ENCODE measurements at regions not wholly inside any gene's neighbourhood (a gene's known extent, or its start where the extent isn't known, plus 50 kb on each side); places are given as distances from the start of the nearest gene placed in this dataset.

DNA sequence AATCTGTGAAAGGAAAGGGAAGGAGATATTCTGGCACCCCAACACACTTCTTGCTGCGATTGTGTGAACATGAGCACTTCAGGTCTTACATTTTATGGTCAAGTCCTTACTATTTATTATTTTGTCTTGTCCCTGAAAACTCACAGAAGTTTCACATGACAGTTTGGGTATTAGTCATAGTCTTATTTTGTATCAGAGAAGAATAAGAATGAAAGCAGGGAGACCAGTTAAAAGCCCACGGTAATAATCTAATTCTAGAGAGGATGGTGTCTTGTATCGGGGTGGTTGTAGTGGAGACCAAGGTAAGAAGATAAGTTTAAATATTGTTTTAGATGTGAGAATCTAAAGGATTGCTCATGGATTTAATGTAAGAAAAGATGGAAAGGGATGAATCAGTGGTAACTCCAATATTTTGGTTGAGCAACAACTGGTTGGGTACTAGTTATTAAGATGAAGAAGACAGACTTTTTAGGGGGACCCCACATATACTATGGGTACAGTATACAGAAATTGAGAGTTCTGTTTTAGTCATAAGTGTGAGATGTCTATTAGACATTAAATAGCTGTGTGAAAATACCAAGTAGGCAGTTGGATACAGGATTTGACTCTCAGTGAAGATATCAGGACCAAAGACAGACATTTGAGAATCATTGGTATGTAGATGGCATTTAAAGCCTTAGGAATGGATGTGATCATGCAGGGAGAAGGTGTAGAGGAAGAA is 227.6 kb downstream of the MFSD1 start:
- Histone ChIP-seq H3K36me3 (no peaks in the 10 kb centered on the region), H3K27ac (no peak overlapping the region), H3K4me3 (no peak overlapping the region), H3K27me3 (no peaks in the 10 kb centered on the region), H3K9me3 (no peaks in the 10 kb centered on the region), H3K4me1 (no peaks in the 10 kb centered on the region)
- TF ChIP-seq, protein P1, sequence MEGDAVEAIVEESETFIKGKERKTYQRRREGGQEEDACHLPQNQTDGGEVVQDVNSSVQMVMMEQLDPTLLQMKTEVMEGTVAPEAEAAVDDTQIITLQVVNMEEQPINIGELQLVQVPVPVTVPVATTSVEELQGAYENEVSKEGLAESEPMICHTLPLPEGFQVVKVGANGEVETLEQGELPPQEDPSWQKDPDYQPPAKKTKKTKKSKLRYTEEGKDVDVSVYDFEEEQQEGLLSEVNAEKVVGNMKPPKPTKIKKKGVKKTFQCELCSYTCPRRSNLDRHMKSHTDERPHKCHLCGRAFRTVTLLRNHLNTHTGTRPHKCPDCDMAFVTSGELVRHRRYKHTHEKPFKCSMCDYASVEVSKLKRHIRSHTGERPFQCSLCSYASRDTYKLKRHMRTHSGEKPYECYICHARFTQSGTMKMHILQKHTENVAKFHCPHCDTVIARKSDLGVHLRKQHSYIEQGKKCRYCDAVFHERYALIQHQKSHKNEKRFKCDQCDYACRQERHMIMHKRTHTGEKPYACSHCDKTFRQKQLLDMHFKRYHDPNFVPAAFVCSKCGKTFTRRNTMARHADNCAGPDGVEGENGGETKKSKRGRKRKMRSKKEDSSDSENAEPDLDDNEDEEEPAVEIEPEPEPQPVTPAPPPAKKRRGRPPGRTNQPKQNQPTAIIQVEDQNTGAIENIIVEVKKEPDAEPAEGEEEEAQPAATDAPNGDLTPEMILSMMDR (IDR thresholded peaks at IDR 0.05): no peak
- intact Hi-C loops (cut with DNase I): no loop called here
- no peak for DNase-seq (ENCODE audit: low spot score in 2 of 2)

DNA sequence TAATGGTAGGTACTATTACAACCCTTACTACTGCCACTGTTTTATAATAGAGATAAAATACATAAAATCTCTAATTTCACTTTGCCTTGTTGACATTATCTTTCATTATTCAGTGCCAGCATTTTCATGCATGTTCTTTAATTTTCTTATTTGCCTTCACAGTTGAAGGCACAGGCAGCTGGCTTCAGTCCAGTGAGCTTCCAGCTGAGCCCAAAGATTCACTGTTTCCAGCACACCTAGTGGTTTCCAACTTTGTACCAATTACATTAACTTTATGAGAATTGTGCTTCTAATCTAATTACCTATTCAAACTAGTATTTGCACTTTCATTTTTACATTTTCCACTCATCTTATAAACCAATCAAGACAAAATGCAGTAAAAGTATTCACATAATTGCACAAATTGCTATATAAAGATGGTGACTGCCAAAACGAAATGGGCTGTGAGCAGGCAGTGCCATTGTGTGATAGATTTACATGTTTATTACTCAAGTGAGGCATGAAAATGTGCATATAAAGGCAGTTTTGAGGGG is 228.3 kb downstream of the MFSD1 start:
- no peaks in the 10 kb centered on the region for H3K9me3 ChIP-seq
- H3K4me1 ChIP-seq: no peaks in the 10 kb centered on the region
- no peak overlapping the region for H3K27ac ChIP-seq
- H3K4me3 ChIP-seq: no peak overlapping the region
- DNase-seq (ENCODE audit: low spot score in 2 of 2): no peak
- no peaks in the 10 kb centered on the region for H3K36me3 ChIP-seq
- TF ChIP-seq, protein P1 (IDR thresholded peaks at IDR 0.05): no peak
- intact Hi-C loops (cut with DNase I): no loop called here
- no peaks in the 10 kb centered on the region for H3K27me3 ChIP-seq

DNA sequence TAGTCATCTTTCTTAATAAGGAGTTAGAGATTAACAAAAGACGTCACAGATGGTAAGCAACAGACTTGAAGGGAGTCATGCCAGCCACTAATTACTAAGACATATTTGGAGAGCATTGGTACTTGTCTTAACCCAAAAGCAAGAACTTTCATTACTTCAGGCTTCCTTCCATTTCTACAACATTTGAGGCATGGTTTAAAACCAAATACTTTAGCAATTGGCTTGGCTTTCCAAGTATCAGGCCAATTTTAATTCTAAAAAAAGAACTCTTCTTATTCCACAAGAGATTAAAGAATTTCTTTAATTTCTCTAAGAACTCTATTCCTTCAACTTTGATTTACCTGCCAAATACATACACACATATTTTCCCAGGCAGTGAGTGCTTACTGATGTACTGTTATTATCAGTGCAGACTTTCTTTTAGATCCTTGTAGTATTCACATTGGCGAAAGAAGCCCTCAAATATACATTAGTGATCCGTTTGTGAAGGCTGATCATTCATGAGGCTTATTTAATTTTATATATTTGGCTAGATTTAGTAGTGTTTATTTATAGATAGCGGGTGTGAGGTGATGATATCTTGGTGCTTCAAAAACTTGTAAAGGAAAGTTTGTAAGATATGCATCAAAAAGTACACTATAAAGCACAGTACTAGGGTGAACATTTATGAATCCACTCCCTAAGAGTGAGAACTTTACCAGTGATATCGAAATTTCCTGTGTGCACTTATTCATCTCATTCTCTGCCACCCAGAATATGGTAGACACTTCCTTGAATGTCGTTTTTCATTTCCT is 229.2 kb downstream of the MFSD1 start:
- Histone ChIP-seq H3K36me3 (no peaks in the 10 kb centered on the region), H3K4me3 (no peak overlapping the region), H3K4me1 (no peaks in the 10 kb centered on the region), H3K27me3 (no peaks in the 10 kb centered on the region), H3K27ac (no peak overlapping the region), H3K9me3 (no peaks in the 10 kb centered on the region)
- intact Hi-C loops (cut with DNase I): no loop called here
- TF ChIP-seq, protein P1 (IDR thresholded peaks at IDR 0.05): no peak
- DNase-seq (ENCODE audit: low spot score in 2 of 2): no peak

DNA sequence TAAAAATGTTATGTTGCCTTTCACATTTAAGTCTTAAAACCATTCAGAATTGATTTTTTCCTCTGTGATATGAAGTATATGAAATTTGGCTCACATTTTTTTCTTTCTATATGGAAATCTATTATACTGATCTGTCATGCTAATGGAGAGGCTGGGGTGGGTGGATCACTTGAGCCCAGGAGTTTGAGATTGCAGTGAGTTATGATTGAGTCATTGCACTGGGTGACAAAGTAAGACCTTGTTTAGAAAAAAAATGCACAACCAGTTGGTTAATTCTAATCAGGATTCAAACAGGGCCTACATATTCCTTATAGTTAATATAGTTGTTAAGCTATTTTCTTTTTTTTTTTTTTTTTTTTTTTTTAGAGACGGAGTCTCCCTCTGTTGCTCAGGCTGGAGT is 230.5 kb downstream of the MFSD1 start:
- H3K4me3 ChIP-seq: no peak overlapping the region
- no peak overlapping the region for H3K27ac ChIP-seq
- H3K27me3 ChIP-seq: no peaks in the 10 kb centered on the region
- no peak for DNase-seq (ENCODE audit: low spot score in 2 of 2)
- H3K9me3 ChIP-seq: no peaks in the 10 kb centered on the region
- no peaks in the 10 kb centered on the region for H3K36me3 ChIP-seq
- intact Hi-C loops (cut with DNase I): no loop called here
- no peaks in the 10 kb centered on the region for H3K4me1 ChIP-seq
- TF ChIP-seq, protein P1 (IDR thresholded peaks at IDR 0.05): no peak

DNA sequence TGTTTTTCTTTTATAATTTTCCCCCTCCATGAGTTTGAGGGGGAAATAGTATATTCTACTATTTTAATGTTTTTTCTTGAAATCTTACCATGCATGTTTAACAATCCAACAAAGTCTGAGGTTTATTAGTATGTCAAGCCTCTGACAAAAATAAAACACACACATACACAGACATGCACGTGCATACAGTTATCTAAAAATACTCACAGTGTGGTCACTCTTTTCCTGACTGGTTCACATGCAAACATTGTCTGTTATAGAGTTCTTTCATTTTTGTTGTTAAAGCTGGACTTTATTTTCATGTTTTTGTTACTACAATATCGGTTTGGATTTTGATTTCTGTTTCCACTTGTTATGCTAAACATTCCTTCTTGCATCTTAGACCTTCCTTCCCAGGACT is 236.6 kb downstream of the MFSD1 start:
- intact Hi-C loops (cut with DNase I): no loop called here
- no peak overlapping the region for H3K4me3 ChIP-seq
- H3K36me3 ChIP-seq: no peaks in the 10 kb centered on the region
- H3K27ac ChIP-seq: no peak overlapping the region
- TF ChIP-seq, protein P1 (IDR thresholded peaks at IDR 0.05): no peak
- H3K4me1 ChIP-seq: no peaks in the 10 kb centered on the region
- H3K9me3 ChIP-seq: no peaks in the 10 kb centered on the region
- H3K27me3 ChIP-seq: no peaks in the 10 kb centered on the region
- DNase-seq (ENCODE audit: low spot score in 2 of 2): no peak
